SH-SY5Y (cell line): ENCODE measurements at regions not wholly inside any gene's neighbourhood (a gene's known extent, or its start where the extent isn't known, plus 50 kb on each side); places are given as distances from the start of the nearest gene placed in this dataset.

Experiments
- GATA2 ChIP-seq: IDR thresholded peaks from 2 replicates; pipeline ENCODE4 v1.6.1; 2011; ENCODE audit warnings: mild to moderate bottlenecking, low read depth, low read length
- GATA3 ChIP-seq: IDR thresholded peaks from 2 replicates; pipeline ENCODE4 v1.6.1; 2011; ENCODE audit warnings: low read depth, mild to moderate bottlenecking, low read length, moderate library complexity

DNA sequence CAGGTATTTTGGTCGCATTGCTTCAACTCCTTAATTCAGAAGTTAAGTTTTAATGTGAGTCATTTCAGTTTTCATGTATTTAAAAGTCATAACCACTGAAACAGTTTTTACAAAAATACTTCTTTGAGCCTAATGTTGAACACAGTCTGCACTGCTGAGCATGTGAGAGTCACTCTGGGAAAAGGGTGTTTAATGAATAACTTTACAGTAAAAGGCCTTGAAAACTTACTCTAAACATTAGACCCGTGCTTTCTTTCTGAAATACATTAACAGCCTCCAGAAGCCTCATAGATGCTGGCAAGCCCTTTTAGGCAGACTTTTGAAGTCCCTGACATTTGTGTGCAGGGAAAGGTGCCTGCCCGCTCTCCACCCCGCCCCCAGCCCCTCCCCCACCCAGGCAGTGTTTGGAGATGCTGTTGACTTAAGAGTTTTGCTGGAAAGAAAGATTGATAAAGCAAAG, 68.9 kb upstream of the NR2F2 start:
- TF ChIP-seq GATA3 (no peak), GATA2 (no peak)
